IPS DF 6.9 (cell line): ENCODE measurements at regions not wholly inside any gene's neighbourhood (a gene's known extent, or its start where the extent isn't known, plus 50 kb on each side); places are given as distances from the start of the nearest gene placed in this dataset.

ENCODE experiments used
- DNase-seq: peaks from one replicate; pipeline ENCODE4 v3.0.0-alpha.2; 2013; ENCODE audit warnings: low read depth, low spot score
- H3K27ac ChIP-seq: one replicate; pipeline ENCODE4 v1.5.1; 2013; ENCODE audit warnings: low read length, control low read depth
- H3K27me3 ChIP-seq: 2 replicates; pipeline ENCODE4 v1.6.1; 2013; ENCODE audit warnings: mild to moderate bottlenecking, low read length; ENCODE audit not compliant: control insufficient read depth, insufficient read depth
- H3K36me3 ChIP-seq: 2 replicates; pipeline ENCODE4 v1.6.1; 2013; ENCODE audit warnings: low read length; ENCODE audit not compliant: control insufficient read depth, insufficient read depth
- H3K4me1 ChIP-seq: 2 replicates; pipeline ENCODE4 v1.6.1; 2013; ENCODE audit warnings: low read length; ENCODE audit not compliant: control insufficient read depth, insufficient read depth
- H3K4me3 ChIP-seq: 2 replicates; pipeline ENCODE4 v1.5.1; 2013; ENCODE audit warnings: mild to moderate bottlenecking, low read length
- H3K9me3 ChIP-seq: 2 replicates; pipeline ENCODE4 v1.6.1; 2013; ENCODE audit warnings: low read length, inconsistent platforms; ENCODE audit not compliant: control insufficient read depth, insufficient read depth
- WGBS: extraction: QIAGEN DNeasy Blood & Tissue Kit; methylation state at CpG from one replicate; pipeline ENCODE4 v1.1.7; 2013; ENCODE audit warnings: mixed read lengths, missing lambda C conversion rate; ENCODE audit not compliant: insufficient read length, insufficient coverage; 5-methylcytosine and 5-hydroxymethylcytosine counted together

GRCh38 chrX:5155301-5155700 is 1073.4 kb downstream of the NLGN4X start:
- Histone ChIP-seq H3K36me3 (no peaks in the 10 kb centered on the region), H3K27ac (no peak overlapping the region), H3K9me3 (no peaks in the 10 kb centered on the region), H3K4me1 (no peaks in the 10 kb centered on the region), H3K27me3 (no peaks in the 10 kb centered on the region), H3K4me3 (no peak overlapping the region)
- no CpG with 5 or more reads among the region's 3 CpGs for WGBS
- no peak for DNase-seq

- Histone ChIP-seq H3K9me3 (no peaks in the 10 kb centered on the region), H3K4me1 (no peaks in the 10 kb centered on the region), H3K27me3 (no peaks in the 10 kb centered on the region), H3K36me3 (no peaks in the 10 kb centered on the region), H3K27ac (no peak overlapping the region), H3K4me3 (no peak overlapping the region)
- no peak for DNase-seq
- WGBS, result no CpG with 5 or more reads among the region's 4 CpGs
Measured at GRCh38 chrX:5145957-5146356, 1082.7 kb downstream of the NLGN4X start.

GRCh38 chrX:5142644-5143043 is 1086.0 kb downstream of the NLGN4X start:
- Histone ChIP-seq H3K27ac (no peak overlapping the region), H3K4me3 (no peak overlapping the region), H3K27me3 (no peaks in the 10 kb centered on the region), H3K9me3 (no peaks in the 10 kb centered on the region), H3K4me1 (no peaks in the 10 kb centered on the region), H3K36me3 (no peaks in the 10 kb centered on the region)
- no CpG with 5 or more reads among the region's 7 CpGs for WGBS
- DNase-seq, result no peak

- H3K27me3 ChIP-seq, result no peaks in the 10 kb centered on the region
- DNase-seq, result no peak
- H3K4me1 ChIP-seq, result no peaks in the 10 kb centered on the region
- H3K27ac ChIP-seq, result no peak overlapping the region
- no peak overlapping the region for H3K4me3 ChIP-seq
- H3K36me3 ChIP-seq, result no peaks in the 10 kb centered on the region
- no peaks in the 10 kb centered on the region for H3K9me3 ChIP-seq
- 100% methylated on average over 2 of the region's 4 CpGs for WGBS
Measured at GRCh38 chrX:5122181-5122678, 1106.4 kb downstream of the NLGN4X start.

- H3K4me1 ChIP-seq, result no peaks in the 10 kb centered on the region
- no peaks in the 10 kb centered on the region for H3K36me3 ChIP-seq
- no peaks in the 10 kb centered on the region for H3K27me3 ChIP-seq
- no peaks in the 10 kb centered on the region for H3K9me3 ChIP-seq
- no CpG with 5 or more reads among the region's 4 CpGs for WGBS
- no peak overlapping the region for H3K27ac ChIP-seq
- H3K4me3 ChIP-seq, result no peak overlapping the region
- DNase-seq, result no peak
Measured at GRCh38 chrX:5117816-5118215, 1110.9 kb downstream of the NLGN4X start.

GRCh38 chrX:5113128-5113527 is 1115.5 kb downstream of the NLGN4X start:
- Histone ChIP-seq H3K4me1 (no peaks in the 10 kb centered on the region), H3K27ac (no peak overlapping the region), H3K36me3 (no peaks in the 10 kb centered on the region), H3K27me3 (no peaks in the 10 kb centered on the region), H3K4me3 (no peak overlapping the region), H3K9me3 (no peaks in the 10 kb centered on the region)
- no CpG with 5 or more reads among the region's 6 CpGs for WGBS
- DNase-seq, result no peak

GRCh38 chrX:5100004-5100403 is 1128.7 kb downstream of the NLGN4X start:
- H3K36me3 ChIP-seq, result no peaks in the 10 kb centered on the region
- H3K9me3 ChIP-seq, result no peaks in the 10 kb centered on the region
- H3K27ac ChIP-seq, result no peak overlapping the region
- no peaks in the 10 kb centered on the region for H3K4me1 ChIP-seq
- no CpG with 5 or more reads among the region's 8 CpGs for WGBS
- no peak for DNase-seq
- H3K4me3 ChIP-seq, result no peak overlapping the region
- no peaks in the 10 kb centered on the region for H3K27me3 ChIP-seq

GRCh38 chrX:5086388-5086787 is 1142.3 kb downstream of the NLGN4X start:
- no peak overlapping the region for H3K27ac ChIP-seq
- DNase-seq, result no peak
- H3K4me3 ChIP-seq, result no peak overlapping the region
- H3K4me1 ChIP-seq, result no peaks in the 10 kb centered on the region
- no peaks in the 10 kb centered on the region for H3K27me3 ChIP-seq
- WGBS, result no CpG with 5 or more reads among the region's 2 CpGs
- H3K36me3 ChIP-seq, result no peaks in the 10 kb centered on the region
- no peaks in the 10 kb centered on the region for H3K9me3 ChIP-seq

GRCh38 chrX:5084279-5084678 is 1144.4 kb downstream of the NLGN4X start:
- DNase-seq, result no peak
- no peak overlapping the region for H3K4me3 ChIP-seq
- H3K36me3 ChIP-seq, result no peaks in the 10 kb centered on the region
- no peaks in the 10 kb centered on the region for H3K4me1 ChIP-seq
- no CpG with 5 or more reads among the region's 6 CpGs for WGBS
- H3K9me3 ChIP-seq, result no peaks in the 10 kb centered on the region
- H3K27ac ChIP-seq, result no peak overlapping the region
- no peaks in the 10 kb centered on the region for H3K27me3 ChIP-seq

- no peak for DNase-seq
- Histone ChIP-seq H3K36me3 (no peaks in the 10 kb centered on the region), H3K27me3 (no peaks in the 10 kb centered on the region), H3K4me3 (no peak overlapping the region), H3K27ac (no peak overlapping the region), H3K9me3 (no peaks in the 10 kb centered on the region), H3K4me1 (no peaks in the 10 kb centered on the region)
- no CpG with 5 or more reads among the region's 3 CpGs for WGBS
Measured at GRCh38 chrX:5082705-5083104, 1146.0 kb downstream of the NLGN4X start.

- Histone ChIP-seq H3K27me3 (no peaks in the 10 kb centered on the region), H3K36me3 (no peaks in the 10 kb centered on the region), H3K4me3 (no peak overlapping the region), H3K4me1 (no peaks in the 10 kb centered on the region), H3K9me3 (no peaks in the 10 kb centered on the region), H3K27ac (no peak overlapping the region)
- DNase-seq, result no peak
- no CpG with 5 or more reads among the region's 4 CpGs for WGBS
Measured at GRCh38 chrX:5080791-5081190, 1147.9 kb downstream of the NLGN4X start.
